HUES6 (cell line): ENCODE measurements at regions not wholly inside any gene's neighbourhood (a gene's known extent, or its start where the extent isn't known, plus 50 kb on each side); places are given as distances from the start of the nearest gene placed in this dataset.
"Not testable (repeated sequence)": the region's sequence is repeated elsewhere in the genome, so short reads cannot be mapped to it uniquely, and the experiment has no call there.

Source experiments
- H3K27ac ChIP-seq: 2 replicates; pipeline ENCODE4 v1.7.0; 2013; ENCODE audit warnings: low read depth, mild to moderate bottlenecking, low read length, inconsistent platforms
- H3K27me3 ChIP-seq: 2 replicates; pipeline ENCODE4 v1.6.1; 2013; ENCODE audit warnings: low read length; ENCODE audit not compliant: control insufficient read depth, insufficient read depth
- H3K36me3 ChIP-seq: 2 replicates; pipeline ENCODE4 v1.6.1; 2013; ENCODE audit warnings: low read length; ENCODE audit not compliant: control insufficient read depth, insufficient read depth
- H3K4me1 ChIP-seq: 2 replicates; pipeline ENCODE4 v1.6.1; 2013; ENCODE audit warnings: low read length; ENCODE audit not compliant: control insufficient read depth, insufficient read depth
- H3K4me3 ChIP-seq: 2 replicates; pipeline ENCODE4 v1.5.1; 2013; ENCODE audit warnings: low read depth, low read length
- H3K9ac ChIP-seq: one replicate; pipeline ENCODE4 v1.6.1; 2013; ENCODE audit warnings: mild to moderate bottlenecking, low read length
- H3K9me3 ChIP-seq: 2 replicates; pipeline ENCODE4 v1.6.1; 2013; ENCODE audit warnings: low read depth, low read length; ENCODE audit not compliant: control insufficient read depth, insufficient read depth

GRCh38 chr5:53160895-53161294, 51.3 kb upstream of the MOCS2 start:
- no peaks in the 10 kb centered on the region for H3K4me1 ChIP-seq
- no peaks in the 10 kb centered on the region for H3K27me3 ChIP-seq
- no peaks in the 10 kb centered on the region for H3K9me3 ChIP-seq
- no peaks in the 10 kb centered on the region for H3K36me3 ChIP-seq
- H3K9ac ChIP-seq: no peak overlapping the region
- H3K27ac ChIP-seq: no peak overlapping the region
- H3K4me3 ChIP-seq: no peak overlapping the region

- H3K9me3 ChIP-seq: no peaks in the 10 kb centered on the region
- no peaks in the 10 kb centered on the region for H3K27me3 ChIP-seq
- no peak overlapping the region for H3K4me3 ChIP-seq
- H3K36me3 ChIP-seq: no peaks in the 10 kb centered on the region
- no peaks in the 10 kb centered on the region for H3K4me1 ChIP-seq
- H3K27ac ChIP-seq: no peak overlapping the region
- no peak overlapping the region for H3K9ac ChIP-seq
Observed at GRCh38 chr5:53161876-53162275, 52.3 kb upstream of the MOCS2 start.

- Histone ChIP-seq H3K27ac (no peak overlapping the region), H3K9me3 (no peaks in the 10 kb centered on the region), H3K4me1 (no peaks in the 10 kb centered on the region), H3K9ac (no peak overlapping the region), H3K27me3 (no peaks in the 10 kb centered on the region), H3K36me3 (no peaks in the 10 kb centered on the region), H3K4me3 (no peak overlapping the region)
Observed at GRCh38 chr5:53164478-53165165, 55.1 kb upstream of the MOCS2 start.

- H3K27me3 ChIP-seq: no peaks in the 10 kb centered on the region
- no peak overlapping the region for H3K9ac ChIP-seq
- H3K27ac ChIP-seq: no peak overlapping the region
- H3K4me3 ChIP-seq: no peak overlapping the region
- no peaks in the 10 kb centered on the region for H3K4me1 ChIP-seq
- H3K9me3 ChIP-seq: no peaks in the 10 kb centered on the region
- H3K36me3 ChIP-seq: no peaks in the 10 kb centered on the region
Observed at GRCh38 chr5:53165431-53166182, 56.0 kb upstream of the MOCS2 start.

GRCh38 chr5:53166183-53166495, 56.6 kb upstream of the MOCS2 start:
- H3K36me3 ChIP-seq: no peaks in the 10 kb centered on the region
- H3K4me1 ChIP-seq: no peaks in the 10 kb centered on the region
- H3K27me3 ChIP-seq: no peaks in the 10 kb centered on the region
- no peak overlapping the region for H3K4me3 ChIP-seq
- no peak overlapping the region for H3K27ac ChIP-seq
- H3K9ac ChIP-seq: no peak overlapping the region
- H3K9me3 ChIP-seq: no peaks in the 10 kb centered on the region

- no peak overlapping the region for H3K9ac ChIP-seq
Observed at GRCh38 chr5:53167836-53168235, 58.3 kb upstream of the MOCS2 start.

GRCh38 chr5:53169933-53170332, 60.4 kb upstream of the MOCS2 start:
- Histone ChIP-seq H3K9ac (no peak overlapping the region), H3K36me3 (no peaks in the 10 kb centered on the region), H3K27me3 (no peaks in the 10 kb centered on the region), H3K4me1 (no peaks in the 10 kb centered on the region), H3K4me3 (no peak overlapping the region), H3K9me3 (no peaks in the 10 kb centered on the region), H3K27ac (no peak overlapping the region)

More at GRCh38 chr5:53167836-53168235, 58.3 kb upstream of the MOCS2 start:
- Histone ChIP-seq H3K36me3 (no peaks in the 10 kb centered on the region), H3K27ac (no peak overlapping the region), H3K4me3 (no peak overlapping the region), H3K9me3 (no peaks in the 10 kb centered on the region), H3K4me1 (no peaks in the 10 kb centered on the region), H3K27me3 (no peaks in the 10 kb centered on the region)

GRCh38 chr5:53170746-53171349, 61.3 kb upstream of the MOCS2 start:
- Histone ChIP-seq H3K27me3 (no peaks in the 10 kb centered on the region), H3K9me3 (peaks cover 5% of the 10 kb centered on the region; the same call in 1 of the 2 replicates), H3K36me3 (no peaks in the 10 kb centered on the region), H3K27ac (no peak overlapping the region), H3K9ac (no peak overlapping the region), H3K4me1 (no peaks in the 10 kb centered on the region), H3K4me3 (no peak overlapping the region)

- not testable (repeated sequence) for H3K4me1 ChIP-seq, H3K4me3 ChIP-seq, H3K27me3 ChIP-seq, H3K27ac ChIP-seq, H3K36me3 ChIP-seq, H3K9ac ChIP-seq, H3K9me3 ChIP-seq
Observed at GRCh38 chr5:53172073-53172472, 62.5 kb upstream of the MOCS2 start.

- H3K4me3 ChIP-seq: no peak overlapping the region
- H3K9me3 ChIP-seq: peaks cover 5% of the 10 kb centered on the region; the same call in 1 of the 2 replicates
- no peaks in the 10 kb centered on the region for H3K36me3 ChIP-seq
- H3K4me1 ChIP-seq: no peaks in the 10 kb centered on the region
- H3K9ac ChIP-seq: no peak overlapping the region
- no peaks in the 10 kb centered on the region for H3K27me3 ChIP-seq
- H3K27ac ChIP-seq: no peak overlapping the region
Observed at GRCh38 chr5:53172630-53173029, 63.1 kb upstream of the MOCS2 start.

GRCh38 chr5:53173083-53173482, 63.5 kb upstream of the MOCS2 start:
- Histone ChIP-seq H3K27ac (no peak overlapping the region), H3K36me3 (no peaks in the 10 kb centered on the region), H3K9ac (no peak overlapping the region), H3K27me3 (no peaks in the 10 kb centered on the region), H3K4me1 (no peaks in the 10 kb centered on the region), H3K9me3 (peaks cover 5% of the 10 kb centered on the region; the same call in 1 of the 2 replicates), H3K4me3 (no peak overlapping the region)
